Stimulated activated CD8-positive, alpha-beta memory T cell treated with anti-CD3 and anti-CD28 coated beads, Interleukin-2, amount 100 ng/mL, for 48 hours (primary cell): ENCODE measurements at regions not wholly inside any gene's neighbourhood (a gene's known extent, or its start where the extent isn't known, plus 50 kb on each side); places are given as distances from the start of the nearest gene placed in this dataset.

Experiments
- DNase-seq, 2 donors: peaks; one replicate each; pipeline ENCODE4 v3.0.0-alpha.2; 2020; ENCODE audit warnings: low read depth in 2 of 2

GRCh38 chr10:128874331-128874730 is 592.7 kb upstream of the MGMT start:
- no peak for DNase-seq

GRCh38 chr10:128875030-128875744 is 591.9 kb upstream of the MGMT start:
- no peak for DNase-seq

GRCh38 chr10:128875956-128876736 is 590.9 kb upstream of the MGMT start:
- DNase-seq: no peak

- no peak for DNase-seq
These were observed 589.9 kb upstream of the MGMT start for GRCh38 chr10:128877141-128877540.

GRCh38 chr10:128877936-128878335 is 589.1 kb upstream of the MGMT start:
- DNase-seq: no peak

- no peak for DNase-seq
These were observed 588.0 kb upstream of the MGMT start for GRCh38 chr10:128879030-128879429.

GRCh38 chr10:128879441-128880140 is 587.5 kb upstream of the MGMT start:
- no peak for DNase-seq

- DNase-seq: no peak
These were observed 586.8 kb upstream of the MGMT start for GRCh38 chr10:128880159-128880725.

GRCh38 chr10:128881086-128881485 is 586.0 kb upstream of the MGMT start:
- DNase-seq: no peak

- DNase-seq: no peak
These were observed 583.6 kb upstream of the MGMT start for GRCh38 chr10:128883231-128884032.

GRCh38 chr10:128884033-128884425 is 583.0 kb upstream of the MGMT start:
- DNase-seq: no peak

GRCh38 chr10:128884496-128885072 is 582.5 kb upstream of the MGMT start:
- no peak for DNase-seq

GRCh38 chr10:128885573-128886555 is 581.2 kb upstream of the MGMT start:
- DNase-seq: no peak

GRCh38 chr10:128887856-128888255 is 579.2 kb upstream of the MGMT start:
- DNase-seq: no peak

- DNase-seq: no peak
These were observed 575.0 kb upstream of the MGMT start for GRCh38 chr10:128892005-128892404.

GRCh38 chr10:128894641-128895040 is 572.4 kb upstream of the MGMT start:
- no peak for DNase-seq

- DNase-seq: no peak
These were observed 571.6 kb upstream of the MGMT start for GRCh38 chr10:128895473-128895872.

- DNase-seq: no peak
These were observed 570.8 kb upstream of the MGMT start for GRCh38 chr10:128896116-128896795.

- no peak for DNase-seq
These were observed 570.1 kb upstream of the MGMT start for GRCh38 chr10:128896963-128897362.
